ENCODE measurements at regions not wholly inside any gene's neighbourhood (a gene's known extent, or its start where the extent isn't known, plus 50 kb on each side); places are given as distances from the start of the nearest gene placed in this dataset.
"Not testable (repeated sequence)": the region's sequence is repeated elsewhere in the genome, so short reads cannot be mapped to it uniquely, and the experiment has no call there.

- DNase-seq (ENCODE audit: low spot score), result no peak
These were observed 272.8 kb downstream of the CYRIA start for GRCh38 chr2:16392647-16393499.

GRCh38 chr2:16391986-16392385, 273.6 kb downstream of the CYRIA start:
- DNase-seq (ENCODE audit: low spot score), result no peak

DNA sequence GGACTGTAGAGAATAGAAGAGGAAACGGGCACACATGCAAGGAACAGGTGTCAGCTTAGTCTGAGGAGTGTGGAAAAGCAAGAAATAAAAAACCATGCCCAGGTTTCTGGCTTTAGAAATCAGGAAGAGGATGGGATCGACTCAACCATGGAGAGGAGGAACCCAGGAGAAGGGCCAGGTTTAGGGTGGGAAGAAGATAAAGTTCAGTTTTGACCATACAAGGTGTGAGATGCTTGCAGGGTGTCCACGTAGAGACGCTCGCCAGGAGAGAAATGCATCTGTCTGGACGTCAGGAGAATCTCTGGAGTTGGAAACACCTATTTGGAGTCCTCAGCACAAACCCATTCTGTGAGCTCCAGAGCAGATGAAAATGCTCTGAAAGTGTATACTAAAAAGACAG, 275.1 kb downstream of the CYRIA start:
- DNase-seq (ENCODE audit: low spot score), result no peak

DNA sequence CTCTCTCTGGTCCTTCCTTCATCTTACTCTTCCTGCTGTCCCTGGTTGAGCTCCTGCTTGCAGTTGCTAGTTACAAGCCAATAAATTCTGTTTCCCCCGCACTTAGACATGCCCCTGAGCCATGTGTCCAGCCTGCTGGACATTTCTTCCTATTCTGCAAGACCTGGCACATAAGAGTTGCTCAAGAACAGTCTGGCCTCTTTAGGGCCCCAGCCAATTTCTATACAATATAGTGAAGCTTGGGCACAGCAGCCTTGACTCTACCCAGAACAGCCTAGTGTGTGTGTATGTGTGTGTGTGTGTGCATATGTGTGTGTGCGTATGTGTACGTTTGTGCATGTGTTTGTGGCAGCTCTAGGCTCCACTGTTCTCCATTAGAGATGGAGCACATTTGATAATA, 276.0 kb downstream of the CYRIA start:
- DNase-seq (ENCODE audit: low spot score), result no peak

DNA sequence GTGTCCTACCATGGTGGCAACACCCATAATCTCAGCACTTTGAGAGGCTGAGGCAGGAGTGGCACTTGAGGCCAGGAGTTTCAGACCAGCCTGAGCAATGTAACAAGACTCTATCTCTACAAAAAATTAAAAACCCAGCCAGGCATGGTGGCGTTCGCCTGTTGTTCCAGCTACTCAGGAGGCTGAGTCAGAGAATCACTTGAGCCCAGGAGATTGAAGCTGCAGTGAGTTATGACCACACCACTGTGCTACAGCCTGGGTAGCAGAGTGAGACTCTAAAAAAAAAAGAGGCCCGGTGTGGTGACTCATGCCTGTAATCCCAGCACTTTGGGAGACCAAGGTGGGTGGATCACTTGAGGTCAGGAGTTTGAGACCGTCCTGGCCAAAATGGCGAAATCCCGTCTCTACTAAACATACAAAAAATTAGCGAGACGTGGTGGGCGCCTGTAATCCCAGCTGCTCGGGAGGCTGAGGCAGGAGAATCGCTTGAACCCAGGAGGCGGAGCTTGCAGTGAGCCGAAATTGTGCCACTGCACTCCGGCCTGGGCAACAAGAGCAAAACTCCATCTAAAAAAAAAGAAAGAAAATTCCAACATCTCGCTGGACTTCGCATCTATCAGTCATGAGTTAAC, 277.3 kb downstream of the CYRIA start:
- DNase-seq (ENCODE audit: low spot score), result not testable (repeated sequence)

- no peak for DNase-seq (ENCODE audit: low spot score)
These were observed 278.1 kb downstream of the CYRIA start for GRCh38 chr2:16387461-16387984.

- no peak for DNase-seq (ENCODE audit: low spot score)
These were observed 279.2 kb downstream of the CYRIA start for GRCh38 chr2:16386431-16386830.

DNA sequence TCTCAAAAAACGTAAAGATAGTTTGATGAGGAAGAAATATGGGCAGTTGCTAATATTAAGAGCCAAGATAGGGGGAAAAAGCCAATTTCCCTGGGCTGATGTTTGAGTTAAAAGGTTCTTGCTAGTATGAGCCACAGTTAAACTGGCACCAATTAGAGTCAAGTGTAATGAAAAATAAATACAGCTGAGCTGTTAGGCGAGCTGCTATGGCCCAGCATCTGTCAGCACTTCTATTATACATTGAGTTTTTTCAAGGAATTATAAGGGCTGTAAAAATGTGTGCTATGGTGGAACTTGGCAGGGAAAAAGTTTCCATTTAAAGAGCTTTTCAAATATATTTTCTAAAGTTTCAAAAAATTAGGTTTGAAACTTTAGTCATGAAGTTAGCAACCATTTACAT, 279.6 kb downstream of the CYRIA start:
- DNase-seq (ENCODE audit: low spot score), result no peak

DNA sequence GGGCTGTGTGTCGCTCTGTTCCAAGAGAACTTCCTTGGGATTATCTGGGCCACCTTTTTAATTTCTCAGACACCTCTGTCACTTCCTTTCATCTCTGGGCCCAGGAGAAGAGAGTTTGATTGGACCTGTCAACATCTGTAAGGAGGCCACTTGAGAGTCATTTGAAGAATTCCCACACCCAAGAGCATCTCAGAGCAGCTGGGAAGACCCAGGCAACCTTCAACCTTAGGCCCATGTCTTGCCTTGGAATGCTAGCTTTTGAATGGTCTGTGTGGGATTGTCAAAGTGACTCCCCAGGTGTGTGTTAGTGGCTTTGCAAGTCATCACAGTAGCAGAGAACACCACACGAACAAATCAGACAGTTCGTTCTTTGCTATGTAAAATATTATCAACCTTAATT, 280.3 kb downstream of the CYRIA start:
- no peak for DNase-seq (ENCODE audit: low spot score)

GRCh38 chr2:16383411-16383810, 282.2 kb downstream of the CYRIA start:
- DNase-seq (ENCODE audit: low spot score), result no peak

GRCh38 chr2:16382451-16382850, 283.2 kb downstream of the CYRIA start:
- DNase-seq (ENCODE audit: low spot score), result no peak

- no peak for DNase-seq (ENCODE audit: low spot score)
These were observed 284.1 kb downstream of the CYRIA start for GRCh38 chr2:16381511-16381910.

DNA sequence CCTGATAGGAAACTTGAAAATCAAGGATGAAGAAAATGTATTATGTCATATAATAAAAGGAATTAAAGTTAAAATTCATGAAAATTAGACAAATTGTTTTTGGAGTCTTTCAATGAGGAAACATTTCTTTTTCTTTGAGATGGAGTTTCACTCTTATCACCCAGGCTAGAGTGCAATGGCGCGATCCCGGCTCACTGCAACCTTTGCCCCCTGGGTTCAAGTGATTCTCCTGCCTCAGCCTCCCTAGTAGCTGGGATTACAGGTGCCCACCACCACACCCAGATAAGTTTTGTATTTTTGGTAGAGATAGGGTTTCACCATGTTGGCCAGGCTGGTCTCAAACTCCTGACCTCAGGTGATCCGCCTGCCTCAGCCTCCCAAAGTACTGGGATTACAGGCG, 285.7 kb downstream of the CYRIA start:
- not testable (repeated sequence) for DNase-seq (ENCODE audit: low spot score)

GRCh38 chr2:16379061-16379460, 286.6 kb downstream of the CYRIA start:
- not testable (repeated sequence) for DNase-seq (ENCODE audit: low spot score)

DNA sequence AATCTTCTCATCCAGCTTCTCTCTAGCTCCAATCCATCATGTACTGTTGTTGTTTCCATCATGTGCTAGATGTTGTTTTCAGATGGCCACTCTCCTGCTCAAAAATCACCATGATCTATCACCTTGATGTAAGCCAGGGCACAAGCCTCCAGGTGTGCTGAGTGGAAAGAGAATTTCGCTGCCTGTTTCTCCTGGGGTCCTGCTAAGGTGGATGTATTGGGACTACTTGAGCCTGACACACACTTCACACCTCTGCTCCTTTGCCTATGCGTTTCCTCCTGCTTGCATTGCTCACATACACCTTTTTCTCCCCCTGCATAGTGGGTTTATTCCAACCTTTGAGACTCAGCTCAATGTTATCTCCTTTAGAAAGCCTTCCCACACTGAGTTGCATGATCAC, 287.6 kb downstream of the CYRIA start:
- DNase-seq (ENCODE audit: low spot score), result no peak

- no peak for DNase-seq (ENCODE audit: low spot score)
These were observed 289.7 kb downstream of the CYRIA start for GRCh38 chr2:16375981-16376380.

- DNase-seq (ENCODE audit: low spot score), result no peak
These were observed 290.3 kb downstream of the CYRIA start for GRCh38 chr2:16375351-16375750.

DNA sequence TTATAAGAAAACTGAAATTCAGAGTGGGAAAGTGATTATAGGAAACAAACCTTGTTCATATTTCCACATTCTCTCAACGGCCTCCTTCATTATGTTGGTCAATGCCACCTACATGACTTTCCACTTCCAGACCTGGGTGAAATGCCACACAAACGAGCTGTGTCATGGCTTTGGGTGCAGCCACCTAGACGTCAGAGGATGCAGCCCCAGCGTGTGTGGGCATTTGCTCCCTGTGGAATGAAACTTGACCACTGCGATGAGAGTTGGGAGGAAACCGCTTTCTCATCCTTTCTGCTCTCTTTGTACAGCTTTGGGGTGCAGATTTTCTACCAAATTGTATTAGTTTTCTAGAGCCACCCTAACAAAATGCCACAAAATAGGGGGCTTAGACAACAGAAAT, 291.0 kb downstream of the CYRIA start:
- no peak for DNase-seq (ENCODE audit: low spot score)

DNA sequence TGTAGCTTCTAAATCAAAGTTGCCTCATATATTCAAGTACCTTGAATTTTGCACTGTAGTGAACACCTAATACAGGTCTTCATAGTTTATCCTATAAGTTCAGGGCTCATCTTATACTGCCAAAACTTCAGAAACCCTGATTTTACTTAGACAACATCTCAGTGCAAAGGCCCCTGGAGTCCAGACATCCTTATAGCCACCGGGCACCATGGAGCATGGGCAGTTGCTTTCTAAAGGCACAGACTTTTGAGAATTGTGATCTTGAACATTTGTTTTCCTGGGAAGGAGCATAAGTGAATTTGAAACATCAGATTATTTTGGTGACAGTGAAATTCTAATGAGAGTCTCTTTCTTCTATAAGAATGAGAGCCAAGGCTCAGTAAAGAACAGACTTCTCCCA, 292.3 kb downstream of the CYRIA start:
- no peak for DNase-seq (ENCODE audit: low spot score)

GRCh38 chr2:16371751-16372150, 293.9 kb downstream of the CYRIA start:
- no peak for DNase-seq (ENCODE audit: low spot score)

DNA sequence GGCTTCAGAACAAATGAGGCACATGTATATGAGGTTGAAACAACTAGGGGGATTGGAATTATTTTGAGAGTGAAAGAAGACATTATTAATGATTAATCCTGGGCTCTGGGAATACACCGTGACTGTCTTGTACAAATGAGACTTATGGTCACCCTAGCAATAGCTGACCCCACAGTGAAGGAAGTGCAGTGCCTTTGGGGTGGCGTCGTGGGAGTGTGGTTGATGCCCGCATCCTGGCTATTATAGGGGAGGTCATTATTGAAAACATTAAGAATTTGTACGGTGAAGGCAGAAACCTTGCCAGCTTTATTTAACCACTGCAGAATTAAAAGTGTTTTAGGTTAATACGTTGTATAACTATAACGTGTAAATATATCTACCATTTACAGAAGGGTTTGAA, 296.7 kb downstream of the CYRIA start:
- DNase-seq (ENCODE audit: low spot score), result no peak

- no peak for DNase-seq (ENCODE audit: low spot score)
These were observed 297.3 kb downstream of the CYRIA start for GRCh38 chr2:16368328-16368727.

- no peak for DNase-seq (ENCODE audit: low spot score)
These were observed 300.3 kb downstream of the CYRIA start for GRCh38 chr2:16365366-16365765.
